ENCODE measurements at regions not wholly inside any gene's neighbourhood (a gene's known extent, or its start where the extent isn't known, plus 50 kb on each side); places are given as distances from the start of the nearest gene placed in this dataset.

- no peak for DNase-seq
These were observed 54.7 kb upstream of the GATA6 start for GRCh38 chr18:22114526-22115321.

DNA sequence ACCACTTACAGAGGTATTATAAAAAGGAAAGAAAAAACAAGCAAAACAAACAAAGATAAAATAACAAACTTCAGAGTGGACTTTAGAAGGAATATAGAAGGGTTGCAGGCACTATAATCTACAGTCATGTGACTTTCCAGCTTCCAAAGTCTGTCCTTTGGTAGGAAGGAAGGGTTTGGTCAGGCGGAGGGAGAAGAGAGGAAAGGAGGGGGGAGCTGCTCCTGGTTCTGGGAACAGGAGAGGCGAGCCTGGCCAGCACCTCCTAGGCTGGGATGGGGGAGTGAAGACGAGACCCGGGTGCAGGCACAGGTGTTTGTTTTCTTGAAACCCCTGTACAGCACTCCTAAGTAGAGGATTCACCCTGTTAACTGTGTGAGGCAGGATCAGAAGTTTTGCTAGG lies 53.8 kb upstream of the GATA6 start:
- DNase-seq, result no peak
